Globus pallidus (tissue), 1 donor: ENCODE measurements at regions not wholly inside any gene's neighbourhood (a gene's known extent, or its start where the extent isn't known, plus 50 kb on each side); places are given as distances from the start of the nearest gene placed in this dataset.
"Not testable (repeated sequence)": the region's sequence is repeated elsewhere in the genome, so short reads cannot be mapped to it uniquely, and the experiment has no call there.

ENCODE experiments used
- DNase-seq: peaks from one replicate; pipeline ENCODE4 v3.0.0-alpha.2; 2015; ENCODE audit warnings: low spot score

DNA sequence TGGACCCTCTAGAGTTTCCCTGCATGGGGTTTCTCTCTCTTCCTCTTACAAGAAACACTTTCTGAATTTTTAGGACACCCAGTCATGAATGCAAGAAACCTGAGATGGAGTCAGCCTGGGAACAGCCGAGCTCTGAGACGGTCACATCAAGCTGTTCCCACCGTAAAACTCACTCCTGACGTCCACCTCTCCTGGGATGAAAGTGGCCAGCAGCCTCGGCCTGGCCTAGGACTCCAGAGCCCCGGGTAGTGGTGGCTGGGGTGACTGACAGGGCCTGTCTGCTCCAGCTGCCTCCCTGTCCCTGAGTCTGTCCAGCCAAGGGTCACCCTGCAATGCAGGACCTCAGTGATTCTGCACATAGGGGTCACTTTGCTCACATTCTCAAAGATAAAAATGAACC lies 217.8 kb downstream of the SHOX start:
- no peak for DNase-seq

GRCh38 chrX:843306-843705 lies 212.7 kb downstream of the SHOX start:
- no peak for DNase-seq

- DNase-seq: no peak
Measured at GRCh38 chrX:840556-840955, 210.0 kb downstream of the SHOX start.

GRCh38 chrX:838666-839065 lies 208.1 kb downstream of the SHOX start:
- not testable (repeated sequence) for DNase-seq

DNA sequence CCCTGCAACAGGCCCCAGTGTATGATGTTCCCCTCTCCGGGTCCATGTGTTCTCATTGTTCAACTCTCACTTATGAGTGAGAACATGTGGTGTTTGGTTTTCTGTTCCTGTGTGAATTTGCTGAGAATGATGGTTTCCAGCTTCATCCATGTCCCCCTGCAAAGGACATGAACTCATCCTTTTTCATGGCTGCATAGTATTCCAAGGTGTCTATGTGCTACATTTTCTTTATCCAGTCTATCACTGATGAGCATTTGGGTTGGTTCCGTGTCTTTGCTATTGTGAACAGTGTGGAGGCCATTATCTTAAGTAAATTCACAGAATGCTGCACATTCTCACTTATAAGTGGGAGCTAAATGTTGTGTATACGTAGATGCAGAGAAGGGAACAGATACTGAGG lies 205.3 kb downstream of the SHOX start:
- not testable (repeated sequence) for DNase-seq

DNA sequence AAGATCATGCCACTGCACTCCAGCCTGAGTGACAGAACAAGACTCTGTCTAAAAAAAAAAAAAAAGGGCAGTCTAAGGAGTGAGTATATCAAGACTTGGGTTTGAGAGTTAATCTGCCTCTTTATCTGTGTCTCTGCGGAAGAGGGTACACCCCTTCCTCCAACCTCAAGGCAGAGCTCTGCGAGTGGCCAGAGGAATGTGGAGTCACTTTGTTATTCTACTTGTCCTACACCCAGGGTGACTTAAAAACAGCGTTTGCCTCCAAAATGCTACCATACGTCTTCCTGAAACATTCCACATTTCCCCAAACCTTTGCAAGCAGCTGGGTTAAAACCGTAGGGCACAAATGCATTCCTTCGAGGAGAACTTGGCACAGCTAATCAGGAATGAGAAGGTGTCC lies 199.9 kb downstream of the SHOX start:
- no peak for DNase-seq

DNA sequence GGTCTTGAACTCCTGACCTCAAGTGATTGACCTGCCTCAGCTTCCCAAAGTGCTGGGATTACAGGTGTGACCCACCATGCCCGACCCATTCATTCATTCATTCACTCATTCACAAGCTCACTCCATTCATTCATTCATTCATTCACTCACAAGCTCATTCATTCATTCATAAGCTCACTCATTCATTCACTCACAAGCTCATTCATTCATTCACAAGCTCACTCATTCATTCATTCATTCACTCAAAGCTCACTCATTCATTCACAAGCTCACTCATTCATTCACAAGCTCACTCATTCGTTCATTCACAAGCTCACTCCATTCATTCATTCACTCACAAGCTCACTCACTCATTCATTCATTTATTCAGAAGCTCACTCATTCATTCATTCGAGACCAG lies 198.6 kb downstream of the SHOX start:
- DNase-seq: no peak

GRCh38 chrX:828411-828959 lies 197.9 kb downstream of the SHOX start:
- no peak for DNase-seq

DNA sequence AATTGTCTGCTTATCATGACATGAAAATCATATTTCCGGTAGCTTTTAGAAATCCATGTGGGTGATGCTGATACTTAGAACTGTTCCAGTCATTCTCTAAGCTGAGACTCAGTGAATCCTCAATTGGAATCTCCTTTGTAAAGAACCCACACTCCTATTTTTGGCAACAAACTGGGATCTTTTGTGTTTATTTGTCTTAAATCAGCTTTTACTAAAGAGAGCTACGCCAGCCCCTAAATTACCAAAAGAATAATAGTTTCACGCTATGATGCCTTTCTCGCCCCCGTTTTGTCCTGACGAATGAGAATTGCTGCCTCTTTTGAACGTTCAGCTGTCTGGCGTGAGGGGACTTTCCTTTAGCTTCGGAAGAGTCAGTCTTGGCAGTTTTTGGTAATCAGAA lies 195.9 kb downstream of the SHOX start:
- no peak for DNase-seq

DNA sequence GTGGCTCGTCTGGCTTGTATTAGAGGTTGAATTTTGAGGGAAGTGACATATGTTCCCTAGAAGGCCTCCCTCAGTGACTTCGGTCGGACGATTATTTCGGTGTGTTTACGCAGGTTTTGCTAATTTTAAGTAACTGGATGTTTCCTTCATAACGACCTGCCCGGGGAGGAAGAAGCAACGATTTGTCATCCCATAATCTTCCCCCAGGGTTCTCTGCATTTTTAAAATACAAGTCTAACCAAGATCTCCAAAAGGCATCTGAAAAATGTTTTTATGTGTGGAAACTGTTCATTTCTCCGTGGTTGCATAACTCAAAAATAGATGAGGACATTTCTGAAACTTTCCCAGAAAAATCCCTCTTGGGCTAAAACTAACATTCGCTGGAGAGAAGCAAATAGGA lies 195.4 kb downstream of the SHOX start:
- no peak for DNase-seq

- not testable (repeated sequence) for DNase-seq
Measured at GRCh38 chrX:823073-823472, 192.5 kb downstream of the SHOX start.

- DNase-seq: no peak
Measured at GRCh38 chrX:821327-822107, 190.9 kb downstream of the SHOX start.

GRCh38 chrX:819684-820083 lies 189.1 kb downstream of the SHOX start:
- no peak for DNase-seq

GRCh38 chrX:817759-818300 lies 187.2 kb downstream of the SHOX start:
- no peak for DNase-seq

GRCh38 chrX:817147-817546 lies 186.6 kb downstream of the SHOX start:
- DNase-seq: not testable (repeated sequence)

DNA sequence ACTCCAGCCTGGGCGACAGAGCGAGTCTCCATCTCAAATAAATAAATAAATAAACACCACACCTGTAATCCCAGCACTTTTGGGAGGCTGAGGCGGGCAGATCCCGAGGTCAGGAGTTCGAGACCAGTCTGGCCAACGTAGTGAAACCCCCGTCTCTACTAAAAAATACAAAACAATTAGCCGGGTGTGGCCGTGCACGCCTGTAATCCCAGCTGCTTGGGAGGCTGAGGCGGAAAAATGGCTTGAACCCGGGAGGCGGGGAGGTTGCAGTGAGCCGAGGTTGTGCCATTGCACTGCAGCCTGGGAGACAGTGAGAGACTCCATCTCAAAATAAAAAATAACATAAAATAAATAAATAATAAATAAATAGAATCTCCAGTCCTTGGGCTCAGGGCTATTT lies 185.8 kb downstream of the SHOX start:
- DNase-seq: no peak

GRCh38 chrX:810186-810585 lies 179.6 kb downstream of the SHOX start:
- no peak for DNase-seq

- no peak for DNase-seq
Measured at GRCh38 chrX:809081-809480, 178.5 kb downstream of the SHOX start.

DNA sequence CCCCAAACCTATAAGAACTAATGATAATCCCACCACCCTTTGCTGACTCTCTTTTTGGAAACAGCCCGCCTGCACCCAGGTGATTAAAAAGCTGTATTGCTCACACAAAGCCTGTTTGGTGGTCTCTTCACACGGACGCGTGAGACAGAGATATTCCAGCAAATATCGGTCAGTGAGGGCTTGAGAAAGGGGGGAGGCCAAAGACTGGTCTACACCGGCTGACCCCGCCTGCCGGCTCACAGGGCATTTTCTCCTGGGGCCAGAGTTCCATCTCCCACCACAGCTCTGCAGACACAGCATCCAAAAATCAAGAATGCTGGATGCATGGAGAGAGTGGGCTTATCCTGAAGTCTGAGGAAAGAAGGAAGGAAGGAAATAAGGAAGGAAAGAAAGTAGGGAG lies 176.0 kb downstream of the SHOX start:
- no peak for DNase-seq

GRCh38 chrX:805988-806387 lies 175.4 kb downstream of the SHOX start:
- no peak for DNase-seq

DNA sequence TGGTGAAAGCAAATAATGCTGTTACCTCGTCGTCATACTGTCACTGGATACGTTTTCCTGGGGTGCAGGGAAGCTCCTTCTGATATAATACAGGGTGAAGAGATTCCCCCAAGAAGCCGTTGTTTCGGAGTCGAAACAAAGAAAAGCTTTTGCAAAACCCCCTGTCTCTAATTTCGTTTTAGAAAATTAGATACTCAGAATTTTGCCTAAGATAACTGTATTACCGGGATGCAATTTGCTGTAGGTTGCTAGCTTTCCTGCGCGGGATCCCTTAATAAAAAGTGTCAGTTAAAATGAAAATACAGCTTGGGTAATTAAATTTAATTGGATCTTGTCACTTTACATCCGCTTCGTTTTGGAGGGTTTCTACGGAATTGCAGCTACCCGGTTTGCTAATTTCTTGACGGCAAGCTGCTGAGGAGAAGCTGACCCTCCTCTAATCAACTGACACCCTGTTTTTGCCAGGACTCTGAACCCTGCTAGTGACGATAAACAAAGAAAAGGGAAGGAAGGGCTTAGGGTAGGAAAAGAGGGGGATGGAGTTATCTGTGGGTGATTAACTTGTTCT lies 174.6 kb downstream of the SHOX start:
- DNase-seq: no peak

DNA sequence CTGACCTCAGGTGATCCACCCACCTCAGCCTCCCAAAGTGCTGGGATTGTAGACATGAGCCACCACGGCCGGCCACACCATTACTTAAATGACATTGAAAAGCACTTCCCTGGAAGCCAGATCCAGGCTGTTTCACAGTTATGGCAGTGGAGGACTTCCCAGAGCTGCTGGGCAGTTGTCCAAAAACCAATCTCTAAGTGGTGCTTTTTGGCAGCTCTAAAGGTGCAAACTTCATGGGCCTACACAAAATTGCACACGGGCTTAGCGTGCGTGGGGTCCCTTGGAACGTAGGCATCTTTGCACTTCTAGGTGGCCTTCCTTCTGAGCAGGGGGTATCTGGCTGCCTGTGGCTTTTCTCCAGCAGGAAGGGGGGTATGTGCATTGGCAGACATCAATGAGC lies 172.3 kb downstream of the SHOX start:
- DNase-seq: no peak

GRCh38 chrX:799808-800207 lies 169.2 kb downstream of the SHOX start:
- no peak for DNase-seq
